Tibial artery (tissue), 4 donors: ENCODE measurements at regions not wholly inside any gene's neighbourhood (a gene's known extent, or its start where the extent isn't known, plus 50 kb on each side); places are given as distances from the start of the nearest gene placed in this dataset.

Source experiments
- DNase-seq, 2 donors: peaks; one replicate each; pipeline ENCODE4 v3.0.0-alpha.2; 2019
- H3K27ac ChIP-seq, 2 donors: fragments of 200-600 bp; sonication (generic) in 1 of 2; 1 replicate in 1 of 2; 2 replicates in 1 of 2; pipeline ENCODE4 v1.5.1; 2018 to 2019; ENCODE audit warnings: mild to moderate bottlenecking in 1 of 2
- H3K27me3 ChIP-seq, 2 donors: fragments of 200-600 bp; sonication (generic) in 1 of 2; one replicate each; pipeline versions ENCODE4 v1.5.1 to v1.6.0; 2016 to 2019
- H3K36me3 ChIP-seq, 3 donors: fragments of 200-600 bp; sonication (generic) in 2 of 3; one replicate each; pipeline ENCODE4 v1.5.1; 2016 to 2019; ENCODE audit warnings: mild to moderate bottlenecking in 2 of 3
- H3K4me1 ChIP-seq, 4 donors: fragments of 200-600 bp; sonication (generic) in 2 of 4; 1 replicate in 3 of 4; 2 replicates in 1 of 4; pipeline ENCODE4 v1.5.1; 2016 to 2019
- H3K4me3 ChIP-seq, 2 donors: fragments of 200-600 bp; sonication (generic) in 1 of 2; 1 replicate in 1 of 2; 2 replicates in 1 of 2; pipeline ENCODE4 v1.5.1; 2018 to 2019; ENCODE audit warnings: mild to moderate bottlenecking in 2 of 2
- H3K9me3 ChIP-seq, 3 donors: fragments of 200-600 bp; sonication (generic) in 1 of 3; one replicate each; pipeline ENCODE4 v1.5.1; 2016 to 2019
- CTCF ChIP-seq, 2 experiments: fragments of 200-600 bp in 1 of 2; fragments of 450-650 bp in 1 of 2; IDR thresholded peaks; one replicate each; pipeline ENCODE4 v1.5.1; 2017 to 2019; ENCODE audit warnings: antibody characterized with exemption in 2 of 2, mild to moderate bottlenecking in 1 of 2, moderate library complexity in 1 of 2
- intact Hi-C: fragments of 100-400 bp; cut with DNase I; formaldehyde crosslinking; loops from one replicate; pipeline ENCODE4 v1.15.0; 2023; ENCODE audit warnings: low total_unique reads

- no peaks in the 10 kb centered on the region for H3K36me3 ChIP-seq
- TF ChIP-seq CTCF (IDR thresholded peaks at IDR 0.05): no peak
- H3K4me1 ChIP-seq: no peaks in the 10 kb centered on the region
- no peaks in the 10 kb centered on the region for H3K27me3 ChIP-seq
- H3K4me3 ChIP-seq: no peak overlapping the region
- no peaks in the 10 kb centered on the region for H3K9me3 ChIP-seq
- no peak for DNase-seq
- no peak overlapping the region for H3K27ac ChIP-seq
- intact Hi-C loops: no loop called here
Observed at GRCh38 chr10:35735412-35735811, 93.3 kb upstream of the FZD8 start.

GRCh38 chr10:35731828-35732227 lies 89.7 kb upstream of the FZD8 start:
- no peak for TF ChIP-seq CTCF (IDR thresholded peaks at IDR 0.05)

GRCh38 chr10:35728341-35728740 lies 86.2 kb upstream of the FZD8 start:
- TF ChIP-seq CTCF (IDR thresholded peaks at IDR 0.05): no peak
- intact Hi-C loops: no loop called here
- no peak overlapping the region for H3K4me3 ChIP-seq

More at GRCh38 chr10:35731828-35732227, 89.7 kb upstream of the FZD8 start:
- no peak overlapping the region for H3K27ac ChIP-seq
- DNase-seq: no peak
- no peak overlapping the region for H3K4me3 ChIP-seq
- intact Hi-C loops: no loop called here
- H3K4me1 ChIP-seq: no peaks in the 10 kb centered on the region
- H3K9me3 ChIP-seq: no peaks in the 10 kb centered on the region
- H3K27me3 ChIP-seq: no peaks in the 10 kb centered on the region
- H3K36me3 ChIP-seq: no peaks in the 10 kb centered on the region

GRCh38 chr10:35726846-35727245 lies 84.8 kb upstream of the FZD8 start:
- no peak for TF ChIP-seq CTCF (IDR thresholded peaks at IDR 0.05)
- intact Hi-C loops: no loop called here
- H3K4me1 ChIP-seq: no peaks in the 10 kb centered on the region
- no peak overlapping the region for H3K27ac ChIP-seq
- DNase-seq: no peak
- H3K9me3 ChIP-seq: no peaks in the 10 kb centered on the region
- no peaks in the 10 kb centered on the region for H3K27me3 ChIP-seq
- H3K4me3 ChIP-seq: no peak overlapping the region
- no peaks in the 10 kb centered on the region for H3K36me3 ChIP-seq

More at GRCh38 chr10:35728341-35728740, 86.2 kb upstream of the FZD8 start:
- no peaks in the 10 kb centered on the region for H3K27me3 ChIP-seq
- no peaks in the 10 kb centered on the region for H3K4me1 ChIP-seq
- DNase-seq: no peak
- H3K9me3 ChIP-seq: no peaks in the 10 kb centered on the region
- H3K36me3 ChIP-seq: no peaks in the 10 kb centered on the region
- no peak overlapping the region for H3K27ac ChIP-seq

GRCh38 chr10:35723992-35724391 lies 81.9 kb upstream of the FZD8 start:
- DNase-seq: no peak
- no peaks in the 10 kb centered on the region for H3K27me3 ChIP-seq
- intact Hi-C loops: no loop called here
- no peaks in the 10 kb centered on the region for H3K36me3 ChIP-seq
- TF ChIP-seq CTCF (IDR thresholded peaks at IDR 0.05): no peak
- H3K9me3 ChIP-seq: no peaks in the 10 kb centered on the region
- H3K4me1 ChIP-seq: no peaks in the 10 kb centered on the region
- no peak overlapping the region for H3K27ac ChIP-seq
- H3K4me3 ChIP-seq: no peak overlapping the region

- DNase-seq: no peak
- H3K27ac ChIP-seq: no peak overlapping the region
- no peak overlapping the region for H3K4me3 ChIP-seq
- intact Hi-C loops: no loop called here
- TF ChIP-seq CTCF (IDR thresholded peaks at IDR 0.05): no peak
- H3K27me3 ChIP-seq: no peaks in the 10 kb centered on the region
- H3K4me1 ChIP-seq: no peaks in the 10 kb centered on the region
- no peaks in the 10 kb centered on the region for H3K36me3 ChIP-seq
- no peaks in the 10 kb centered on the region for H3K9me3 ChIP-seq
Observed at GRCh38 chr10:35723059-35723458, 81.0 kb upstream of the FZD8 start.
